SK-N-SH treated with all-trans-retinoic acid at 6 μM for 48 hours (cell line): ENCODE measurements at regions not wholly inside any gene's neighbourhood (a gene's known extent, or its start where the extent isn't known, plus 50 kb on each side); places are given as distances from the start of the nearest gene placed in this dataset.
"Not testable (repeated sequence)": the region's sequence is repeated elsewhere in the genome, so short reads cannot be mapped to it uniquely, and the experiment has no call there.

ENCODE experiments used
- ATAC-seq: fragments of 200-7000 bp; cut with Tn5 transposase; 3 replicates; pipeline ENCODE4 v1.9.1; 2020; ENCODE audit warnings: mild to moderate bottlenecking, moderate library complexity

- not testable (repeated sequence) for ATAC-seq
Measured at GRCh38 chr15:20785151-20785936, 80.8 kb downstream of the POTEB2 start.

GRCh38 chr15:20783598-20784184 is 82.4 kb downstream of the POTEB2 start:
- not testable (repeated sequence) for ATAC-seq

GRCh38 chr15:20775412-20775811 is 90.7 kb downstream of the POTEB2 start:
- ATAC-seq = not testable (repeated sequence)

GRCh38 chr15:20767943-20768342 is 98.2 kb downstream of the POTEB2 start:
- ATAC-seq = not testable (repeated sequence)

GRCh38 chr15:20762422-20762821 is 103.7 kb downstream of the POTEB2 start:
- not testable (repeated sequence) for ATAC-seq

GRCh38 chr15:20756440-20756839 is 109.7 kb downstream of the POTEB2 start:
- not testable (repeated sequence) for ATAC-seq

- peak; percentile 54; the same call in 2 of the 3 replicates for ATAC-seq
Measured at GRCh38 chr15:20755665-20756398, 110.3 kb downstream of the POTEB2 start.

GRCh38 chr15:20733493-20733892 is 132.6 kb downstream of the POTEB2 start:
- ATAC-seq = not testable (repeated sequence)
